ENCODE measurements at regions not wholly inside any gene's neighbourhood (a gene's known extent, or its start where the extent isn't known, plus 50 kb on each side); places are given as distances from the start of the nearest gene placed in this dataset.

GRCh38 chr3:26346497-26346896 is 276.1 kb upstream of the LRRC3B start:
- no peak for ATAC-seq
- TF ChIP-seq CREB5 (CRISPR knock-in tag; IDR thresholded peaks at IDR 0.05; ENCODE audit: low read depth) (no peak), ARNTL (CRISPR knock-in tag; IDR thresholded peaks at IDR 0.05; ENCODE audit: borderline replicate concordance, low read depth) (no peak), ZFP30 (CRISPR knock-in tag; IDR thresholded peaks at IDR 0.05) (no peak), BACH2 (CRISPR knock-in tag; IDR thresholded peaks at IDR 0.05; ENCODE audit: borderline replicate concordance) (no peak), ESRRG (CRISPR knock-in tag; IDR thresholded peaks at IDR 0.05) (no peak), SNAI2 (CRISPR knock-in tag; IDR thresholded peaks at IDR 0.05) (no peak), ZFP3 (CRISPR knock-in tag; IDR thresholded peaks at IDR 0.05) (no peak), POU6F1 (CRISPR knock-in tag; IDR thresholded peaks at IDR 0.05; ENCODE audit: borderline replicate concordance, low read depth) (no peak), ZNF565 (CRISPR knock-in tag; conservative IDR thresholded peaks at IDR 0.05; ENCODE audit: low read depth) (no peak), PPARA (CRISPR knock-in tag; IDR thresholded peaks at IDR 0.05; ENCODE audit: borderline replicate concordance) (no peak)

- TF ChIP-seq TOX (CRISPR knock-in tag; IDR thresholded peaks at IDR 0.05; ENCODE audit: borderline replicate concordance) (no peak), CREB5 (CRISPR knock-in tag; IDR thresholded peaks at IDR 0.05; ENCODE audit: low read depth) (no peak), TCF4 (CRISPR knock-in tag; IDR thresholded peaks at IDR 0.05; ENCODE audit: borderline replicate concordance) (no peak), ARNTL (CRISPR knock-in tag; IDR thresholded peaks at IDR 0.05; ENCODE audit: borderline replicate concordance, low read depth) (no peak), SNAI2 (CRISPR knock-in tag; IDR thresholded peaks at IDR 0.05) (no peak)
Observed at GRCh38 chr3:26347150-26347549, 275.4 kb upstream of the LRRC3B start.

GRCh38 chr3:26350853-26351252 is 271.7 kb upstream of the LRRC3B start:
- TF ChIP-seq BACH2 (CRISPR knock-in tag; IDR thresholded peaks at IDR 0.05; ENCODE audit: borderline replicate concordance): no peak
- peak; percentile 79 for TF ChIP-seq ISL1 (CRISPR knock-in tag; IDR thresholded peaks at IDR 0.05)
- no peak for TF ChIP-seq TSHZ2 (CRISPR knock-in tag; IDR thresholded peaks at IDR 0.05)
- TF ChIP-seq ZFP30 (CRISPR knock-in tag; IDR thresholded peaks at IDR 0.05): no peak
- no peak for ATAC-seq

More at GRCh38 chr3:26347150-26347549, 275.4 kb upstream of the LRRC3B start:
- ATAC-seq: no peak

GRCh38 chr3:26353097-26353496 is 269.5 kb upstream of the LRRC3B start:
- no peak for ATAC-seq

More at GRCh38 chr3:26353097-26353496, 269.5 kb upstream of the LRRC3B start:
- TF ChIP-seq GLIS3 (CRISPR knock-in tag; IDR thresholded peaks at IDR 0.05) (no peak), POU6F1 (CRISPR knock-in tag; IDR thresholded peaks at IDR 0.05; ENCODE audit: borderline replicate concordance, low read depth) (no peak), OSR1 (CRISPR knock-in tag; IDR thresholded peaks at IDR 0.05) (no peak), ISL1 (CRISPR knock-in tag; IDR thresholded peaks at IDR 0.05) (peak; percentile 83), TOX (CRISPR knock-in tag; IDR thresholded peaks at IDR 0.05; ENCODE audit: borderline replicate concordance) (no peak), CREB5 (CRISPR knock-in tag; IDR thresholded peaks at IDR 0.05; ENCODE audit: low read depth) (peak; percentile 27; the same call in 1 of the 2 replicates), ESRRG (CRISPR knock-in tag; IDR thresholded peaks at IDR 0.05) (no peak), CSDC2 (CRISPR knock-in tag; IDR thresholded peaks at IDR 0.05) (no peak), TCF4 (CRISPR knock-in tag; IDR thresholded peaks at IDR 0.05; ENCODE audit: borderline replicate concordance) (no peak), RARB (CRISPR knock-in tag; IDR thresholded peaks at IDR 0.05) (no peak), ZNF8 (CRISPR knock-in tag; IDR thresholded peaks at IDR 0.05) (no peak), SNAI2 (CRISPR knock-in tag; IDR thresholded peaks at IDR 0.05) (no peak)

Measured in SK-N-SH treated with all-trans-retinoic acid at 6 μM for 48 hours (cell line).